ENCODE measurements at regions not wholly inside any gene's neighbourhood (a gene's known extent, or its start where the extent isn't known, plus 50 kb on each side); places are given as distances from the start of the nearest gene placed in this dataset.
"Not testable (repeated sequence)": the region's sequence is repeated elsewhere in the genome, so short reads cannot be mapped to it uniquely, and the experiment has no call there.

GRCh38 chr2:89029257-89029656 lies 337.8 kb downstream of the RPIA start:
- DNase-seq; H3K27ac Mint-ChIP-seq; H3K4me3 Mint-ChIP-seq; H3K4me1 Mint-ChIP-seq; H3K9me3 Mint-ChIP-seq; POLR2A ChIA-PET; H3K27me3 Mint-ChIP-seq; H3K36me3 Mint-ChIP-seq (ENCODE audit: low read depth); CTCF ChIA-PET: not testable (repeated sequence)

GRCh38 chr2:89048138-89049066 lies 356.9 kb downstream of the RPIA start:
- H3K9me3 Mint-ChIP-seq; H3K36me3 Mint-ChIP-seq (ENCODE audit: low read depth); H3K4me1 Mint-ChIP-seq; H3K27me3 Mint-ChIP-seq; H3K27ac Mint-ChIP-seq; CTCF ChIA-PET; POLR2A ChIA-PET; H3K4me3 Mint-ChIP-seq: not testable (repeated sequence)
- DNase-seq: peak; percentile 23

- H3K36me3 Mint-ChIP-seq (ENCODE audit: low read depth); H3K27ac Mint-ChIP-seq; POLR2A ChIA-PET; DNase-seq; H3K27me3 Mint-ChIP-seq; H3K4me1 Mint-ChIP-seq; H3K4me3 Mint-ChIP-seq; CTCF ChIA-PET; H3K9me3 Mint-ChIP-seq: not testable (repeated sequence)
Observed at GRCh38 chr2:89058616-89059015, 367.1 kb downstream of the RPIA start.

- CTCF ChIA-PET: not testable (repeated sequence)
Observed at GRCh38 chr2:89061174-89061573, 369.7 kb downstream of the RPIA start.

GRCh38 chr2:89076771-89077170 lies 385.3 kb downstream of the RPIA start:
- CTCF ChIA-PET; H3K4me3 Mint-ChIP-seq; H3K27me3 Mint-ChIP-seq; DNase-seq; H3K36me3 Mint-ChIP-seq (ENCODE audit: low read depth); POLR2A ChIA-PET; H3K9me3 Mint-ChIP-seq; H3K4me1 Mint-ChIP-seq; H3K27ac Mint-ChIP-seq: not testable (repeated sequence)

More at GRCh38 chr2:89061174-89061573, 369.7 kb downstream of the RPIA start:
- POLR2A ChIA-PET; H3K36me3 Mint-ChIP-seq (ENCODE audit: low read depth); H3K4me3 Mint-ChIP-seq; H3K9me3 Mint-ChIP-seq; DNase-seq; H3K27me3 Mint-ChIP-seq; H3K4me1 Mint-ChIP-seq; H3K27ac Mint-ChIP-seq: not testable (repeated sequence)

- H3K36me3 Mint-ChIP-seq (ENCODE audit: low read depth); POLR2A ChIA-PET; H3K4me1 Mint-ChIP-seq: not testable (repeated sequence)
Observed at GRCh38 chr2:89092911-89093310, 401.4 kb downstream of the RPIA start.

GRCh38 chr2:89095060-89095459 lies 403.6 kb downstream of the RPIA start:
- H3K27me3 Mint-ChIP-seq, CTCF ChIA-PET, H3K9me3 Mint-ChIP-seq: not testable (repeated sequence)

More at GRCh38 chr2:89092911-89093310, 401.4 kb downstream of the RPIA start:
- H3K27me3 Mint-ChIP-seq, H3K27ac Mint-ChIP-seq, H3K9me3 Mint-ChIP-seq, H3K4me3 Mint-ChIP-seq, CTCF ChIA-PET, DNase-seq: not testable (repeated sequence)

GRCh38 chr2:89102587-89102986 lies 411.1 kb downstream of the RPIA start:
- H3K27me3 Mint-ChIP-seq; CTCF ChIA-PET; DNase-seq; H3K27ac Mint-ChIP-seq; H3K4me1 Mint-ChIP-seq; POLR2A ChIA-PET; H3K9me3 Mint-ChIP-seq; H3K4me3 Mint-ChIP-seq; H3K36me3 Mint-ChIP-seq (ENCODE audit: low read depth): not testable (repeated sequence)

More at GRCh38 chr2:89095060-89095459, 403.6 kb downstream of the RPIA start:
- H3K36me3 Mint-ChIP-seq (ENCODE audit: low read depth); H3K27ac Mint-ChIP-seq; DNase-seq; H3K4me3 Mint-ChIP-seq; H3K4me1 Mint-ChIP-seq; POLR2A ChIA-PET: not testable (repeated sequence)

GRCh38 chr2:89106369-89107019 lies 415.0 kb downstream of the RPIA start:
- H3K27ac Mint-ChIP-seq; H3K36me3 Mint-ChIP-seq (ENCODE audit: low read depth); H3K9me3 Mint-ChIP-seq; CTCF ChIA-PET; H3K27me3 Mint-ChIP-seq; H3K4me3 Mint-ChIP-seq; H3K4me1 Mint-ChIP-seq; DNase-seq; POLR2A ChIA-PET: not testable (repeated sequence)

GRCh38 chr2:89112434-89112833 lies 421.0 kb downstream of the RPIA start:
- H3K9me3 Mint-ChIP-seq; H3K4me1 Mint-ChIP-seq; H3K27me3 Mint-ChIP-seq; POLR2A ChIA-PET; H3K36me3 Mint-ChIP-seq (ENCODE audit: low read depth); CTCF ChIA-PET; DNase-seq; H3K27ac Mint-ChIP-seq; H3K4me3 Mint-ChIP-seq: not testable (repeated sequence)

- CTCF ChIA-PET; H3K4me3 Mint-ChIP-seq; H3K4me1 Mint-ChIP-seq; H3K27me3 Mint-ChIP-seq; DNase-seq; POLR2A ChIA-PET; H3K9me3 Mint-ChIP-seq; H3K36me3 Mint-ChIP-seq (ENCODE audit: low read depth); H3K27ac Mint-ChIP-seq: not testable (repeated sequence)
Observed at GRCh38 chr2:89113286-89113685, 421.8 kb downstream of the RPIA start.

- H3K4me1 Mint-ChIP-seq; POLR2A ChIA-PET; H3K4me3 Mint-ChIP-seq; DNase-seq; H3K27me3 Mint-ChIP-seq; H3K27ac Mint-ChIP-seq; H3K36me3 Mint-ChIP-seq (ENCODE audit: low read depth); H3K9me3 Mint-ChIP-seq; CTCF ChIA-PET: not testable (repeated sequence)
Observed at GRCh38 chr2:89129440-89129839, 438.0 kb downstream of the RPIA start.

GRCh38 chr2:89130665-89131308 lies 439.3 kb downstream of the RPIA start:
- CTCF ChIA-PET; H3K36me3 Mint-ChIP-seq (ENCODE audit: low read depth); DNase-seq; H3K4me3 Mint-ChIP-seq; H3K9me3 Mint-ChIP-seq; H3K27ac Mint-ChIP-seq; POLR2A ChIA-PET; H3K27me3 Mint-ChIP-seq; H3K4me1 Mint-ChIP-seq: not testable (repeated sequence)

Measured in activated CD4-positive, alpha-beta T cell treated with anti-CD3 and anti-CD28 coated beads, Interleukin-2, amount 10 ng/mL, durations not matched to agents 7 days and 5 days (primary cell).